ENCODE measurements at regions not wholly inside any gene's neighbourhood (a gene's known extent, or its start where the extent isn't known, plus 50 kb on each side); places are given as distances from the start of the nearest gene placed in this dataset.

- 86 to 91% methylated on average over 4 of the region's 4 CpGs for WGBS, 2 donors
- intact Hi-C loops (cut with DNase I), result no loop called here
Observed at GRCh38 chr3:107250221-107250620, 127.0 kb upstream of the CCDC54 start.

GRCh38 chr3:107251819-107252218 is 125.4 kb upstream of the CCDC54 start:
- Histone ChIP-seq H3K27ac (no peak overlapping the region), H3K4me1 (no peaks in the 10 kb centered on the region), H3K36me3 (no peaks in the 10 kb centered on the region), H3K9me3 (no peaks in the 10 kb centered on the region), H3K27me3 (no peaks in the 10 kb centered on the region), H3K4me3 (replicated peaks in 1 of 3) (no peak overlapping the region)
- intact Hi-C loops (cut with DNase I), result no loop called here
- WGBS, 2 donors, result 82 to 86% methylated on average over 5 of the region's 5 CpGs
- TF ChIP-seq CTCF (IDR thresholded peaks at IDR 0.05) (no peak), POLR2A (IDR thresholded peaks at IDR 0.05) (no peak)
- DNase-seq, result no peak

More at GRCh38 chr3:107250221-107250620, 127.0 kb upstream of the CCDC54 start:
- no peak overlapping the region for H3K4me3 ChIP-seq (replicated peaks in 1 of 3)
- no peaks in the 10 kb centered on the region for H3K4me1 ChIP-seq
- no peak for DNase-seq
- H3K9me3 ChIP-seq, result no peaks in the 10 kb centered on the region
- TF ChIP-seq CTCF (IDR thresholded peaks at IDR 0.05), result no peak
- no peak for TF ChIP-seq POLR2A (IDR thresholded peaks at IDR 0.05)
- H3K27ac ChIP-seq, result no peak overlapping the region
- H3K27me3 ChIP-seq, result no peaks in the 10 kb centered on the region
- peaks cover 0 to 3% of the 10 kb centered on the region in 2 donors for H3K36me3 ChIP-seq

GRCh38 chr3:107256963-107257362 is 120.3 kb upstream of the CCDC54 start:
- whole genome bisulfite sequencing, 2 donors, result 0 to 2% methylated on average over 1 of the region's 1 CpG
- no peak for DNase-seq
- Histone ChIP-seq H3K4me3 (replicated peaks in 1 of 3) (no peak overlapping the region), H3K27me3 (no peaks in the 10 kb centered on the region), H3K9me3 (no peaks in the 10 kb centered on the region), H3K4me1 (no peaks in the 10 kb centered on the region), H3K36me3 (no peaks in the 10 kb centered on the region), H3K27ac (no peak overlapping the region)
- intact Hi-C loops (cut with DNase I), result no loop called here
- TF ChIP-seq POLR2A (IDR thresholded peaks at IDR 0.05), result no peak
- TF ChIP-seq CTCF (IDR thresholded peaks at IDR 0.05), result no peak

- no peaks in the 10 kb centered on the region for H3K27me3 ChIP-seq
- intact Hi-C loops (cut with DNase I), result no loop called here
- no peaks in the 10 kb centered on the region for H3K4me1 ChIP-seq
- 93% methylated on average over 1 of the region's 1 CpG for WGBS, 2 donors
- no peak for DNase-seq
- no peaks in the 10 kb centered on the region for H3K36me3 ChIP-seq
- H3K9me3 ChIP-seq, result no peaks in the 10 kb centered on the region
- no peak overlapping the region for H3K27ac ChIP-seq
- TF ChIP-seq POLR2A (IDR thresholded peaks at IDR 0.05) (no peak), CTCF (IDR thresholded peaks at IDR 0.05) (no peak)
- H3K4me3 ChIP-seq (replicated peaks in 1 of 3), result no peak overlapping the region
Observed at GRCh38 chr3:107258300-107258699, 118.9 kb upstream of the CCDC54 start.

- no peaks in the 10 kb centered on the region for H3K36me3 ChIP-seq
- no peak for TF ChIP-seq POLR2A (IDR thresholded peaks at IDR 0.05)
- no peak for TF ChIP-seq CTCF (IDR thresholded peaks at IDR 0.05)
- no peak overlapping the region for H3K4me3 ChIP-seq (replicated peaks in 1 of 3)
- DNase-seq, result no peak
- intact Hi-C loops (cut with DNase I), result no loop called here
- H3K27ac ChIP-seq, result no peak overlapping the region
- 94 to 98% methylated on average over 1 of the region's 1 CpG for WGBS, 2 donors
- H3K9me3 ChIP-seq, result no peaks in the 10 kb centered on the region
- peaks cover 0 to 5% of the 10 kb centered on the region in 2 donors for H3K4me1 ChIP-seq
- H3K27me3 ChIP-seq, result no peaks in the 10 kb centered on the region
Observed at GRCh38 chr3:107260207-107260606, 117.0 kb upstream of the CCDC54 start.
